ENCODE measurements at regions not wholly inside any gene's neighbourhood (a gene's known extent, or its start where the extent isn't known, plus 50 kb on each side); places are given as distances from the start of the nearest gene placed in this dataset.

- Histone ChIP-seq H3K36me3 (ENCODE audit: control insufficient read depth in 1 of 2, insufficient read depth in 2 of 2, low read length in 1 of 2) (peaks cover 0 to 2% of the 10 kb centered on the region in 2 donors), H3K4me1 (ENCODE audit: control insufficient read depth in 1 of 2, insufficient read depth in 2 of 2, low read length in 2 of 2) (peaks cover 0 to 3% of the 10 kb centered on the region in 2 donors), H3K4me3 (ENCODE audit: low read length in 2 of 2) (no peak overlapping the region), H3K9me3 (ENCODE audit: control insufficient read depth, low read length) (no peaks in the 10 kb centered on the region), H3K27ac (ENCODE audit: low read depth in 1 of 2, low read length in 2 of 2) (no peak overlapping the region), H3K27me3 (ENCODE audit: control insufficient read depth in 1 of 2, insufficient read depth in 2 of 2, low read length in 1 of 2) (no peaks in the 10 kb centered on the region)
- no peak for DNase-seq
- intact Hi-C loops (cut with DNase I): no loop called here
- WGBS, 2 donors: 88 to 91% methylated on average over 3 of the region's 3 CpGs
- no peak for ATAC-seq (ENCODE audit: low FRiP score)
Measured at GRCh38 chr1:55831759-55832158, 616.6 kb upstream of the USP24 start.

GRCh38 chr1:55828044-55828443, 612.9 kb upstream of the USP24 start:
- peaks cover 0 to 2% of the 10 kb centered on the region in 2 donors for H3K36me3 ChIP-seq (ENCODE audit: control insufficient read depth in 1 of 2, insufficient read depth in 2 of 2, low read length in 1 of 2)
- intact Hi-C loops (cut with DNase I): no loop called here
- no peaks in the 10 kb centered on the region for H3K27me3 ChIP-seq (ENCODE audit: control insufficient read depth in 1 of 2, insufficient read depth in 2 of 2, low read length in 1 of 2)
- no peak overlapping the region for H3K4me3 ChIP-seq (ENCODE audit: low read length in 2 of 2)
- H3K4me1 ChIP-seq (ENCODE audit: control insufficient read depth in 1 of 2, insufficient read depth in 2 of 2, low read length in 2 of 2): no peaks in the 10 kb centered on the region
- no peak overlapping the region for H3K27ac ChIP-seq (ENCODE audit: low read depth in 1 of 2, low read length in 2 of 2)
- DNase-seq (no peak), ATAC-seq (ENCODE audit: low FRiP score) (no peak)
- no peaks in the 10 kb centered on the region for H3K9me3 ChIP-seq (ENCODE audit: control insufficient read depth, low read length)
- 85 to 92% methylated on average over 5 of the region's 5 CpGs for WGBS, 2 donors

DNA sequence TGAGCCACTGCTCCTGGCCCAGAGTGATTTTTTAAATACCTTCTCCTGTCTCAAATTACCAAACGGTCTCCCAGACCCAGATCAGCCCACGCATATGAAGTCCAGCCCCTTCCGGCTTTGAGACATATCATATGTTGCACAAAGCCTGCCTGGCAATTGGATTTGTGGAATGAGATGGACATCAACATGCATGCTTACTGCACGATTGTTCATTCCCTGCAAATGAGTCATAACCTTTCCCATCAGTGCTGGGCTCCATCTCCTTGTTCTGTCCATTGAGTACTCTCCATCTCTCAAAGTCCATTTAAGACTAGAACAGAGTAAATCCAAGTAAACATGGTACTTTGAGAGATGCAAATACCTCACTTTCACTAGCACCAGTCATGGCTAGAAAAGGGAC, 612.2 kb upstream of the USP24 start:
- H3K27ac ChIP-seq (ENCODE audit: low read depth in 1 of 2, low read length in 2 of 2): no peak overlapping the region
- 70 to 72% methylated on average over 4 of the region's 4 CpGs for WGBS, 2 donors
- ATAC-seq (ENCODE audit: low FRiP score): peak; percentile 36

DNA sequence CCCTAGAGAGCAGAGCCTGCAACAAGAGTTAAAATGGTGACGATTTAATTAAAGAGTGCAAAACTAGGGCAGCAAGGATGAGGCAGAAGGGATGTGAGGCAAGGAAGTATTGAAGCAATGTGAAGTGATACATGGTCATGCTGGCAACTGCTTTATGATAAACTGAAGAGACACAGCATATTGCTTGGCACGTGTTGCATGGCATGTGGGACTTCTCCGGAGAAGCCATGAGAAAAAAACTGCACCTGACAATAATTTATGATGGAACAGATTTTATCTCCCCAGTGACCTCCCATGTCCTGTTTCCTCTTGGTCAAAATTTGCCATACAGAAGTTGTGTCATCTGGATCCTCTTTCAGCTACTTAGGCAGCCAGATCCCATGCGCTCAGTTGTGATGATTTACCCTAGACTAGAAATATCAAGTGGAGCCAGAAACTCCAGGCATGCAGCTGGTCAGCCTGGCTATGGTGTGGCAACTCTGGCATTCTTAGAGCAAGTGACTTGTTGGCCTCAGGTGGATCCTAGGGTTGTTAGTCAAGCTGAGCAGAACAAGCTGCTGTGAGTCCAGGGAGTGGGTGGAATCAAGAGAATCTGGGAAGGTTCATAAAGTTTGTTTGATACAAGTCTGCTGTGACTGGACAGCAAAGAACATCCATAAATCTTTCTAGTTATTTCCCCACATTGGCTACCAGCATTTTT, 611.4 kb upstream of the USP24 start:
- Histone ChIP-seq H3K4me3 (ENCODE audit: low read length in 2 of 2) (no peak overlapping the region), H3K4me1 (ENCODE audit: control insufficient read depth in 1 of 2, insufficient read depth in 2 of 2, low read length in 2 of 2) (no peaks in the 10 kb centered on the region), H3K36me3 (ENCODE audit: control insufficient read depth in 1 of 2, insufficient read depth in 2 of 2, low read length in 1 of 2) (no peaks in the 10 kb centered on the region), H3K27me3 (ENCODE audit: control insufficient read depth in 1 of 2, insufficient read depth in 2 of 2, low read length in 1 of 2) (no peaks in the 10 kb centered on the region), H3K27ac (ENCODE audit: low read depth in 1 of 2, low read length in 2 of 2) (no peak overlapping the region), H3K9me3 (ENCODE audit: control insufficient read depth, low read length) (no peaks in the 10 kb centered on the region)
- ATAC-seq (ENCODE audit: low FRiP score) (no peak), DNase-seq (no peak)
- intact Hi-C loops (cut with DNase I): no loop called here
- WGBS, 2 donors: 62 to 87% methylated on average over 4 of the region's 4 CpGs

More for the DNA sequence above, 612.2 kb upstream of the USP24 start:
- intact Hi-C loops (cut with DNase I): no loop called here
- Histone ChIP-seq H3K9me3 (ENCODE audit: control insufficient read depth, low read length) (no peaks in the 10 kb centered on the region), H3K4me3 (ENCODE audit: low read length in 2 of 2) (no peak overlapping the region), H3K36me3 (ENCODE audit: control insufficient read depth in 1 of 2, insufficient read depth in 2 of 2, low read length in 1 of 2) (no peaks in the 10 kb centered on the region), H3K27me3 (ENCODE audit: control insufficient read depth in 1 of 2, insufficient read depth in 2 of 2, low read length in 1 of 2) (no peaks in the 10 kb centered on the region), H3K4me1 (ENCODE audit: control insufficient read depth in 1 of 2, insufficient read depth in 2 of 2, low read length in 2 of 2) (no peaks in the 10 kb centered on the region)
- DNase-seq: no peak

DNA sequence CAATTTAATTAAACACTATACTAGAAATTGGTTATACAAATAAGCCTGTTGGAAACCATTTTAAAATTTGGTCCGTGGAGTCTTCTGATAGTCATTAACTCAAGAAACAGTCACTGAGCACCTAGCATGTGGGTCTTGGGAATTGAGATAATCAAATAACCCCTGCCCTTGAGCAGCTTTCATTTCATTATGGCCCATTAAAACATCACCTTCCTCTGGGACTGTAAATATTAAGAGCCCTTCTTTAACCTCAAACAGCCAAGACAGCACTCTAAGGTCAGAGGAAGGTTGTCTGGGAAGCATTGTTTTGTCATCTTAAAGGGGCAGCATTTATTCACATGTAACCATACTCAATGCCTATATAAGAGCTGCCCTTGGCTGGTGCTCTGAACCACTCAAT, 610.3 kb upstream of the USP24 start:
- Histone ChIP-seq H3K4me1 (ENCODE audit: control insufficient read depth in 1 of 2, insufficient read depth in 2 of 2, low read length in 2 of 2) (no peaks in the 10 kb centered on the region), H3K4me3 (ENCODE audit: low read length in 2 of 2) (no peak overlapping the region), H3K27me3 (ENCODE audit: control insufficient read depth in 1 of 2, insufficient read depth in 2 of 2, low read length in 1 of 2) (no peaks in the 10 kb centered on the region), H3K36me3 (ENCODE audit: control insufficient read depth in 1 of 2, insufficient read depth in 2 of 2, low read length in 1 of 2) (no peaks in the 10 kb centered on the region), H3K27ac (ENCODE audit: low read depth in 1 of 2, low read length in 2 of 2) (no peak overlapping the region), H3K9me3 (ENCODE audit: control insufficient read depth, low read length) (no peaks in the 10 kb centered on the region)
- ATAC-seq (ENCODE audit: low FRiP score): no peak
- WGBS, 2 donors: 74 to 77% methylated on average over 1 of the region's 1 CpG
- intact Hi-C loops (cut with DNase I): no loop called here
- DNase-seq: no peak

DNA sequence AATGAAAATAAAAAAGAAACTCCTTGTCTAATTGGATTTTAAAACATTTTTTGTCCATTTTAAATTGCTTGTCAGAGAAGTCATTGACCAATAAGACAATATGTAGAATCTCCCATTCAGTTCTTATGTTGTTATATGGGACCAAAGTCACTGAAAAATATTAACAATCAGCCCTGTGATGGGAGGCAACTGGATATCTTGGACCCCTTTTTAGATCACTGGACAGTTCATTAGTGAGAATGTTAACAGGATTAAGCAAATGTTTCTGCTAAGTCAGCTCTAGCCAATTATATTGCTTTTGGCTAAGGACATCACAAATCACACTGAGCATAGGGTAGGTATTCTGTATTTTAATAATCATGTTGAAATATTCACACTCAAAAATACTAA, 609.1 kb upstream of the USP24 start:
- DNase-seq: no peak
- Histone ChIP-seq H3K4me1 (ENCODE audit: control insufficient read depth in 1 of 2, insufficient read depth in 2 of 2, low read length in 2 of 2) (no peaks in the 10 kb centered on the region), H3K36me3 (ENCODE audit: control insufficient read depth in 1 of 2, insufficient read depth in 2 of 2, low read length in 1 of 2) (no peaks in the 10 kb centered on the region), H3K27me3 (ENCODE audit: control insufficient read depth in 1 of 2, insufficient read depth in 2 of 2, low read length in 1 of 2) (no peaks in the 10 kb centered on the region), H3K4me3 (ENCODE audit: low read length in 2 of 2) (no peak overlapping the region), H3K27ac (ENCODE audit: low read depth in 1 of 2, low read length in 2 of 2) (no peak overlapping the region), H3K9me3 (ENCODE audit: control insufficient read depth, low read length) (no peaks in the 10 kb centered on the region)
- intact Hi-C loops (cut with DNase I): no loop called here
- no peak for ATAC-seq (ENCODE audit: low FRiP score)

- WGBS, 2 donors: 78 to 93% methylated on average over 6 of the region's 6 CpGs
- intact Hi-C loops (cut with DNase I): no loop called here
- ATAC-seq (ENCODE audit: low FRiP score) (no peak), DNase-seq (no peak)
- Histone ChIP-seq H3K27ac (ENCODE audit: low read depth in 1 of 2, low read length in 2 of 2) (no peak overlapping the region), H3K27me3 (ENCODE audit: control insufficient read depth in 1 of 2, insufficient read depth in 2 of 2, low read length in 1 of 2) (no peaks in the 10 kb centered on the region), H3K9me3 (ENCODE audit: control insufficient read depth, low read length) (no peaks in the 10 kb centered on the region), H3K4me3 (ENCODE audit: low read length in 2 of 2) (no peak overlapping the region), H3K36me3 (ENCODE audit: control insufficient read depth in 1 of 2, insufficient read depth in 2 of 2, low read length in 1 of 2) (no peaks in the 10 kb centered on the region), H3K4me1 (ENCODE audit: control insufficient read depth in 1 of 2, insufficient read depth in 2 of 2, low read length in 2 of 2) (no peaks in the 10 kb centered on the region)
Measured at GRCh38 chr1:55823541-55824250, 608.5 kb upstream of the USP24 start.

DNA sequence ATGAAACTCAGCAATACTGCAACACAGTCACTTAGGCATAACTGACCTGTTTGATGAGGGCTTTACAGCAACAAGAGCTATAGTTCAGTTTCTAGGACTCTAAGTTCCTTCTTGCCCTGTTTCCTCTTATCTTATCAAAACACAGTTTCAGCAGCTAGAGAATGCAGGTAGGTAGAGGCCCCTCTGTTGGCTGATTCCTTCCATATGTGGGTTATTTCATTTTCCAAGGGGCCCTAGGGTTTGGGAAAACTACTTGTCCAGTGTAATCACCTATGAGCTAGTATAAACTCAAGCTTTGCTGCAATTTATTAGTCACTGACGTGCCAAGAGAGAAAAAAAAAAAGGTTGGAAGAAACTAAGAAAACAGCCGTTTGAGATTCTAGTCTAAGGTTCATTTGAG, 607.7 kb upstream of the USP24 start:
- no peak for ATAC-seq (ENCODE audit: low FRiP score)
- 69 to 81% methylated on average over 2 of the region's 2 CpGs for WGBS, 2 donors

DNA sequence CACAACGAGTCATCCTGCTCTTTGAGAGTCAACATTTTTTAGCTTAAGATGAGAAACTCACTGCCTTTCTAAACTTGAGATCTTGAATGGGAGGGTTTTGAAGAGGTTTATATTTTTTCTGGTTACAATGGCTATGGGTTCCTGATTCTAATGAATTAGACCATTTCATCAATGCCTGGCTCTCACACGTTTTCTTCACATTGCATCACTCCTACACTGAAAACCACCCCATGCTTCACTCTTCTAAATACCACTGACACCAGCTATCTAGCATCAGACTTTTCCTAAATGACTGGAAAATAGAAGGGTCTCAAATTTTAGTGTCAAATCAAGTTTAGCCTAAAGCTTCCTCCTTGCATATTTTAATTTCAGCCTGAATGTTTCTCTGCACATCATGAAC, 606.1 kb upstream of the USP24 start:
- Histone ChIP-seq H3K27me3 (ENCODE audit: control insufficient read depth in 1 of 2, insufficient read depth in 2 of 2, low read length in 1 of 2) (no peaks in the 10 kb centered on the region), H3K4me3 (ENCODE audit: low read length in 2 of 2) (no peak overlapping the region), H3K9me3 (ENCODE audit: control insufficient read depth, low read length) (no peaks in the 10 kb centered on the region), H3K4me1 (ENCODE audit: control insufficient read depth in 1 of 2, insufficient read depth in 2 of 2, low read length in 2 of 2) (no peaks in the 10 kb centered on the region), H3K36me3 (ENCODE audit: control insufficient read depth in 1 of 2, insufficient read depth in 2 of 2, low read length in 1 of 2) (no peaks in the 10 kb centered on the region), H3K27ac (ENCODE audit: low read depth in 1 of 2, low read length in 2 of 2) (no peak overlapping the region)
- intact Hi-C loops (cut with DNase I): no loop called here
- ATAC-seq (ENCODE audit: low FRiP score): no peak
- no peak for DNase-seq
- WGBS, 2 donors: 89 to 93% methylated on average over 2 of the region's 2 CpGs

More for the DNA sequence above, 607.7 kb upstream of the USP24 start:
- no peak overlapping the region for H3K4me3 ChIP-seq (ENCODE audit: low read length in 2 of 2)
- no peaks in the 10 kb centered on the region for H3K27me3 ChIP-seq (ENCODE audit: control insufficient read depth in 1 of 2, insufficient read depth in 2 of 2, low read length in 1 of 2)
- no peaks in the 10 kb centered on the region for H3K4me1 ChIP-seq (ENCODE audit: control insufficient read depth in 1 of 2, insufficient read depth in 2 of 2, low read length in 2 of 2)
- DNase-seq: no peak
- intact Hi-C loops (cut with DNase I): no loop called here
- no peak overlapping the region for H3K27ac ChIP-seq (ENCODE audit: low read depth in 1 of 2, low read length in 2 of 2)
- H3K9me3 ChIP-seq (ENCODE audit: control insufficient read depth, low read length): no peaks in the 10 kb centered on the region
- no peaks in the 10 kb centered on the region for H3K36me3 ChIP-seq (ENCODE audit: control insufficient read depth in 1 of 2, insufficient read depth in 2 of 2, low read length in 1 of 2)

Measured in aorta (tissue), 5 donors.